Neural crest cell (in vitro differentiated cells): ENCODE measurements at regions not wholly inside any gene's neighbourhood (a gene's known extent, or its start where the extent isn't known, plus 50 kb on each side); places are given as distances from the start of the nearest gene placed in this dataset.

Experiments
- DNase-seq: peaks from one replicate; pipeline ENCODE4 v3.0.0; 2021; ENCODE audit warnings: low read depth, mixed read lengths, low spot score
- H3K27ac Mint-ChIP-seq: one replicate; pipeline ENCODE4 v1.8.0; 2021; ENCODE audit warnings: mild to moderate bottlenecking, mixed read lengths; ENCODE audit not compliant: unreplicated experiment
- H3K27me3 Mint-ChIP-seq: 2 replicates; pipeline ENCODE4 v1.8.0; 2021; ENCODE audit warnings: low read depth, mild to moderate bottlenecking, mixed read lengths
- H3K36me3 Mint-ChIP-seq: 2 replicates; pipeline ENCODE4 v1.8.0; 2021; ENCODE audit warnings: low read depth, mild to moderate bottlenecking, mixed read lengths
- H3K4me1 Mint-ChIP-seq: 2 replicates; pipeline ENCODE4 v1.8.0; 2021; ENCODE audit warnings: mixed read lengths
- H3K4me3 Mint-ChIP-seq: one replicate; pipeline ENCODE4 v1.8.0; 2021; ENCODE audit warnings: mild to moderate bottlenecking, mixed read lengths
- H3K9me3 Mint-ChIP-seq: 2 replicates; pipeline ENCODE4 v1.8.0; 2021; ENCODE audit warnings: mixed read lengths
- TF ChIP-seq, protein P1 (sequence below): fragments of 200-600 bp; sonication (generic); conservative IDR thresholded peaks from 2 replicates; pipeline ENCODE4 v1.5.0; 2021; ENCODE audit warnings: antibody characterized with exemption, mild to moderate bottlenecking

DNA sequence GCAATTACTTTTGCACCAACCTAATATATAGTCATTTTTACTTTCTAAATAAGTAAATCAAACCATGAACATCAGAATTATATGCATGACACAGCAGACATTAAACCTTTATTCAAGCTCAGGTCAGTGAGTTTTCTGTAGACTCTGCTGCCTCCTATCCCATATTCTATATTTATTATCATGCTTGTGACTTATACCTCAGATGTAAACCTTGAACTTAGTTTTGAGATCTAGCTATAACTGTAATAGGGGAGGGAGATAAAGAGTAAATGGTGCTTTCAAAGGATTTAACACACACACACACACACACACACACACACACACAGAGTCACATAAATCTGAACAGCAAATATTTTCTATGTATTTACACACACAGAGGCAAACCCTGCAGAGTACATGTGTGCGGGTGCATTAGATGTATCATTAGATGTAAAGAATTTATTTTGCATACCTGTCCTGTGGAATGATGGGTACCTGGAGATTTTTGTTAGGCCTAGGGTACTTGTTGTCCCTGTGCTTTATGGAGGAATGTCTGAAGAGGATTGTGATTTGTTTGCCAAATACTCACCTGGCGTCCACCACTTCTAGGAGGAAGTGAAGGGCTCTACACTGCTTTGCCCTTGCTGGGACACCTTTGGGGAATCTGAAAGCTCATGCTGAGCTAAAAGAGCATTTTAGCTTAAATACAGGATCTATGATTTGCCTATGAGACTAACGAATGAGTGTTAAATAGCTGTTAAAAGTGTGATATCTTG lies 521.9 kb downstream of the KLF5 start:
- DNase-seq, result no peak
- H3K27ac Mint-ChIP-seq, result no peak overlapping the region
- peaks cover 20% of the 10 kb centered on the region for H3K4me1 Mint-ChIP-seq
- TF ChIP-seq, protein P1, sequence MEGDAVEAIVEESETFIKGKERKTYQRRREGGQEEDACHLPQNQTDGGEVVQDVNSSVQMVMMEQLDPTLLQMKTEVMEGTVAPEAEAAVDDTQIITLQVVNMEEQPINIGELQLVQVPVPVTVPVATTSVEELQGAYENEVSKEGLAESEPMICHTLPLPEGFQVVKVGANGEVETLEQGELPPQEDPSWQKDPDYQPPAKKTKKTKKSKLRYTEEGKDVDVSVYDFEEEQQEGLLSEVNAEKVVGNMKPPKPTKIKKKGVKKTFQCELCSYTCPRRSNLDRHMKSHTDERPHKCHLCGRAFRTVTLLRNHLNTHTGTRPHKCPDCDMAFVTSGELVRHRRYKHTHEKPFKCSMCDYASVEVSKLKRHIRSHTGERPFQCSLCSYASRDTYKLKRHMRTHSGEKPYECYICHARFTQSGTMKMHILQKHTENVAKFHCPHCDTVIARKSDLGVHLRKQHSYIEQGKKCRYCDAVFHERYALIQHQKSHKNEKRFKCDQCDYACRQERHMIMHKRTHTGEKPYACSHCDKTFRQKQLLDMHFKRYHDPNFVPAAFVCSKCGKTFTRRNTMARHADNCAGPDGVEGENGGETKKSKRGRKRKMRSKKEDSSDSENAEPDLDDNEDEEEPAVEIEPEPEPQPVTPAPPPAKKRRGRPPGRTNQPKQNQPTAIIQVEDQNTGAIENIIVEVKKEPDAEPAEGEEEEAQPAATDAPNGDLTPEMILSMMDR, result no peak
- no peaks in the 10 kb centered on the region for H3K27me3 Mint-ChIP-seq
- peaks cover 3% of the 10 kb centered on the region for H3K9me3 Mint-ChIP-seq
- H3K4me3 Mint-ChIP-seq, result no peak overlapping the region
- no peaks in the 10 kb centered on the region for H3K36me3 Mint-ChIP-seq

DNA sequence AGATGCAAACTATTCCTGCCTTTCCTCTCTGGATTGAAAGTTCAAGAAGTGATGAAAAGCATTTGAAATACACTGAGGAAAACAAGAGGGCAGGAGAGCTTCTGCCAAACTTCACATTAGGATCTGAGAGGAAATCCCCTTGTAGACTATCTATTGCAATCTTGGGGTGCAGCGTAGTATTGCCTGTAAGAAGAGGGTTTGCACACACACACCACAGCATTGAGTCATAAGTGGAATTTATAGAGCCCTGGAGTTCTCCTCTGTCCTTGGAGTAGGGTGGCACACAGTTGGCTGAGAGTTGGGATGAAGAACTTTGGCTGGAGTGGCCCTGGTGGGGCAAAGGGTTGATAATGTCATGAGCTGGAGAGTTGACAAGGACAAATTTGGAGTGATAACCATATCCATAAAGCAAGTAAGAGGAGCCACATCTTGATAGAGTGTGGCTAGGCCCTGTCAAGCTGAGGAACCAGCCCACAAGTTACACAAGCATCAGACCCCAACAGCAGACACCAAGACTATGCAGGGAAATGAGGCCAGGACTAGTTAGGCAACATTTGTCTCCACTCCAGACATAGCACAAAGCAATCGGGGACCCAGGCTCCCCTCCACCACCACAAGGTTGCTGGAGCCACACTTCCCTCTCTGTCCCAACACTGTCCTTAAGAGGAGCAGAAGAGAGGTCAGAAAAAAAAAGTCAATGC lies 520.9 kb downstream of the KLF5 start:
- TF ChIP-seq, protein P1, result no peak

DNA sequence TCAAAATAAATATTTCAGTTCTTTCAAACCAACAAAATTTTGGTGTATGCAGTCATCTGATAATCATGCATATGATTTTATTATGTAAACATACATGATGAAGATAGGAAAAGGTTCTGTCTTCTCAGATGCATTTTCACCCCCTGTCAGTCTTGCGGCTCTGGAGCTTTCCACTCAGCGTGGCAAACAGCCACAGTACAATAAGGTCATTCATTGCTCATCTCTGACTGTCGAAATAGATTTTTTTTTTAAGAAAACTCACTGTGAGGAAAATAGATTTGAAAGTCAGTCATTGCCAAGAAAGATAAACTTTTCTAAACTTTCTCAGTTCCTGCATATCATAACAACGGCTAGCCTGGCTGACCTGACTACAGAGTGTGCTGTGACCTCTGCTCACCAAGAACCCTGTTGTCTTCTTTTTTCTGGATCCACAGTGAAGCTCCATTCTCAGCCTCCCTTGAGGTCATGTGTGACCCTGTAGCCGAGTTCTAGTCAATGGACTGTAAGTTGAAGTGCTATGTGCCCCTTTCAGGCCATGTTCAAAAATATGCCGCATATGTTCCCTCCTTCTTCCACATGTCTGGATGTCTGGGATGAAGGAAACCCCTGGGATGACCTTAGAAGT lies 519.6 kb downstream of the KLF5 start:
- no peak overlapping the region for H3K4me3 Mint-ChIP-seq
- H3K9me3 Mint-ChIP-seq, result peaks cover 3% of the 10 kb centered on the region
- no peaks in the 10 kb centered on the region for H3K27me3 Mint-ChIP-seq
- no peak overlapping the region for H3K27ac Mint-ChIP-seq
- TF ChIP-seq, protein P1, result no peak
- peaks cover 17% of the 10 kb centered on the region for H3K4me1 Mint-ChIP-seq
- DNase-seq, result no peak
- no peaks in the 10 kb centered on the region for H3K36me3 Mint-ChIP-seq

More for the DNA sequence above, 520.9 kb downstream of the KLF5 start:
- no peaks in the 10 kb centered on the region for H3K36me3 Mint-ChIP-seq
- H3K4me3 Mint-ChIP-seq, result no peak overlapping the region
- H3K4me1 Mint-ChIP-seq, result peaks cover 20% of the 10 kb centered on the region
- no peak for DNase-seq
- H3K9me3 Mint-ChIP-seq, result no peaks in the 10 kb centered on the region
- no peaks in the 10 kb centered on the region for H3K27me3 Mint-ChIP-seq
- no peak overlapping the region for H3K27ac Mint-ChIP-seq

DNA sequence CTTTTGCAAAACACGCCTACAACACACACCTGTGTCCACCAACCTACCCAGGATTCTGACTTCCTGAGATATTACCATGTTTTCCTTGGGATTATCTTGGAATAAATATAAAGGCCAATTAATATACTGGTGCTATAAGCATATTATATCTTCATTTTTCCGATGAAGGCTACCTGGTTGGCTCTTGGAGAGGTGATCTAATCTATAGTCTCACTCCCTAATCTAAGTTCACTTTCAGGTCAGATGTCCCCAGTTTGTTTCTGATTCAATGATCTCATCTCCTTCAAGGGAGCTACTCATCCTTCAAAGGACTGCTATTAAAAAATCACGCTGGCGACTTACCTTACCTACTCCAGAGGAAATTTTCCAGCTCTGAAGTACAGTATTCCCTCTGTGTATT lies 517.5 kb downstream of the KLF5 start:
- TF ChIP-seq, protein P1, result no peak
- Mint-ChIP-seq H3K4me1 (peaks cover 7% of the 10 kb centered on the region), H3K9me3 (peaks cover 6% of the 10 kb centered on the region), H3K36me3 (no peaks in the 10 kb centered on the region), H3K4me3 (no peak overlapping the region), H3K27me3 (no peaks in the 10 kb centered on the region), H3K27ac (no peak overlapping the region)
- DNase-seq, result no peak

DNA sequence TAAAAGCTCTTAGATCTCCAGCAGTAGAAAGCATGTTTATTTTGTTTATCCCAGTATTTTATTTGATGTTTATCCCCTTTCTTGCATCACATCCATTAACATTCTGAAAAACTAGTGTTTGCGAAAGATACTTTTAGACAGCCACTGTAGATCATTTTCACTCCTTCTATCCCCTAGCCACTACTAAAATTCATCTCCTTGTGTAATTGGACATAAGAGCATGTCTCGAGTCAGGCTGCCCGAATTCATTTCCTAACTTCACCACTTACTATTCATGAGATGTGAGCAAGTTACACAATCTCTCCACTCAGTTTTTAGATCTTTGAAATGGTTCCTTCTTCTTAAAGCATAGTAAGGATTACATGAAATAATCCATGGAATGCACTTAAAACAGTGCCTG lies 514.0 kb downstream of the KLF5 start:
- H3K36me3 Mint-ChIP-seq, result no peaks in the 10 kb centered on the region
- no peak overlapping the region for H3K4me3 Mint-ChIP-seq
- peaks cover 6% of the 10 kb centered on the region for H3K9me3 Mint-ChIP-seq
- H3K27me3 Mint-ChIP-seq, result no peaks in the 10 kb centered on the region
- H3K4me1 Mint-ChIP-seq, result no peaks in the 10 kb centered on the region
- no peak for DNase-seq
- TF ChIP-seq, protein P1, result no peak
- no peak overlapping the region for H3K27ac Mint-ChIP-seq
